H7 (cell line): ENCODE measurements at regions not wholly inside any gene's neighbourhood (a gene's known extent, or its start where the extent isn't known, plus 50 kb on each side); places are given as distances from the start of the nearest gene placed in this dataset.
"Not testable (repeated sequence)": the region's sequence is repeated elsewhere in the genome, so short reads cannot be mapped to it uniquely, and the experiment has no call there.

Source experiments
- DNase-seq: peaks from one replicate; pipeline ENCODE4 v3.0.0; 2012
- H3K27me3 ChIP-seq: 2 replicates; pipeline ENCODE4 v1.6.0; 2011; ENCODE audit warnings: mild to moderate bottlenecking, low read length; ENCODE audit not compliant: control insufficient read depth, insufficient read depth
- H3K36me3 ChIP-seq: replicated peaks from 2 replicates; pipeline ENCODE4 v1.5.1; 2011; ENCODE audit warnings: low read length; ENCODE audit not compliant: control insufficient read depth, insufficient read depth
- H3K4me3 ChIP-seq: 2 replicates; pipeline ENCODE4 v1.5.1; 2011; ENCODE audit warnings: low read depth, mild to moderate bottlenecking, control low read depth, low read length, moderate library complexity; ENCODE audit not compliant: insufficient read depth

DNA sequence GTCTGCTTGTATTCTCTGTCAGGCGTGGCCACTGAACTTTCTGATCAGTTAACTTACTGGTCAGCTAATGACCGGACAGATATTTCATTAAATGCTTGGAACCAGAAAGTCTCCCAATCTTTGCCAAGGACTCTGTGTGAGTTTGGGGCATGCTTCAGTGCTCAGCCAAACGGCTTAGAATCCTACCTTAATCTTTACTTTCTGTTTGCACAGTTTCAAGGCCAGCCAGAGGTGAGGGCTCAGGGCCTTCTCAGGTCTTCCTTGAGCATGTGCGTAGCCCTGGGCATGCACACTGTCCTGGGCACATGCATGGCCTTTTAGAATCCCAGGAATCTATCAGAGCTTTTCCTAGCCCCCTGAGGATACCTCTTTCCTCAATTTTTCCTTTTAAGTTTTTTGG is 230.1 kb downstream of the RAB11FIP4 start:
- Histone ChIP-seq H3K36me3 (no peaks in the 10 kb centered on the region), H3K4me3 (no peak overlapping the region), H3K27me3 (no peaks in the 10 kb centered on the region)
- DNase-seq: no peak

DNA sequence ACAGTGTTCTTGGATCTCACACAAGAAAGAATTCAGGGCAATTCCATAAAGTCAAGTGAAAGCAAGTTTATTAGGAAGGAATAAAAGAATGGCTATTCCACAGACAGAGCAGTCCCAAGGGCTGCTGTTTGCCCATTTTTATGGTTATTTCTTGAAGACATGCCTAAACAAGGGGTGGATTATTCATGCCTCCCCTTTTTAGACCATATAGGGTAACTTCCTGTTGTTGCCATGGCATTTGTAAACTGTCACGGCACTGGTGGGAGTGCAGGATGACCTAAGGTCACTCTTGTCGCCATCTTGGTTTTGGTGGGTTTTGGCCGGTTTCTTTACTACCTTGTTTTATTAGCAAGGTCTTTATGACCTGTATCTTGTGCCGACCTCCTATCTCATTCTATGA is 219.6 kb downstream of the RAB11FIP4 start:
- DNase-seq, H3K4me3 ChIP-seq, H3K36me3 ChIP-seq, H3K27me3 ChIP-seq: not testable (repeated sequence)

DNA sequence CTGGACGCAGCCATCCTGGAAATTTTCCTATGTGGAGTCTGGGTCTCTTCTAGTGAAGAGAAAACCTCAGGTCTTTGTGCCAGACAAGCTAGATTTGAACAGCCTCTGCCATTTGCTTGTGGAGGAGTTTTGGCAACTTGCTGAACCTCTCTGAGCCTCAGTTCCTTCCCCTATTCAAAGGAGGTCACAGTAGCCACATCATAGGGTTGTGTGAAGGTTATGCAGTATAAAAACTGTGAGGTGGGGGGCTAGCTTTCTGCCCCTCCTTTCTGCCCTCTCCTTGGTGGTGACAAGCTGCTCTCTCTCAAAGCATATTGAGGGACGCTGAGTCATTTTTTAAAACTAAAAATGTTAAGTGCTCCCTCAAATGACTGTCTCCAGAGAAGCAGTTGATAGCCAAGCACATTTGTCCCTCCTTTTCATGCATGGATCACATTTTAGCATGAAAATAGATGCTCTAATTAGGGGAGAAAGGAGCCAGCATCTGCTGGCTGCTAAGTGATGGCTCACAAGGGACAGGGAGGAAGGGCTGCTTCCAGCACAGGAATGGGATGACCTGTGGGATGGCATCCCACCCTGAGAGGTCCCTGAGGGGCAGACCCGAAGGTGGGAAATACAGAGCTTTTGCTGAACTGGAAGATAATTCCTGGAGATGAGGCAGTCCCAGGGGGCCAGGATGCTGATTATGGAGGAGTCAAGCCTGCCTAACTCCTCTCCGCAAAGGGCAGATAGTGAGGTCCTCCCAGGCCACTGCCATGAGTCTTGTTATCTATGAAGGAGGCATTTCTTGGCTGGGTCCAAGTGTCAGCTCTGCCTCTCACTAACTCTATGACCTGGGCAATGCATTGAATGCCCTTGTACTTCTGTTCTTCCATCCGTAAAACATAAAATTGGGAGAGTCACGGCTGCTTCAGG is 218.8 kb downstream of the RAB11FIP4 start:
- no peaks in the 10 kb centered on the region for H3K36me3 ChIP-seq
- H3K4me3 ChIP-seq: no peak overlapping the region
- peak; percentile 52 for DNase-seq
- no peaks in the 10 kb centered on the region for H3K27me3 ChIP-seq

DNA sequence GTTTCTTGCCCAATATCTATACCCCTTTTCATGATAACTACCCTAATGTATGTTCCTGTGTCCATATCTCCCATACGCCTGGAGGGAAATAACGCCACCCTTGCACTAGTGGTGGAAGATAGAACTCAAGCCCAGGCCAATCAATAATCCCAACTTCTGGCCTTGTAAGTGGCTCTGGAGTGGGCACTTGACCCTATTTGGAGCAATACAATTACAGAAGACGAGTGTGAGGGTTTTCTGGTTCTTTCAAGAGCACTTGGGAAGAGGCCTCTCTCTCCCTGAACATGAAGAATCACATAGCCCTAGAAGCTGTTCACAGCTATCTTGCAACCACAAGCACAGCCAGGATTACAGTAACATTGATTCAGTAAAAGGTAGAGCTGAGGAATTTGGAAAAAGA is 217.9 kb downstream of the RAB11FIP4 start:
- DNase-seq: no peak

DNA sequence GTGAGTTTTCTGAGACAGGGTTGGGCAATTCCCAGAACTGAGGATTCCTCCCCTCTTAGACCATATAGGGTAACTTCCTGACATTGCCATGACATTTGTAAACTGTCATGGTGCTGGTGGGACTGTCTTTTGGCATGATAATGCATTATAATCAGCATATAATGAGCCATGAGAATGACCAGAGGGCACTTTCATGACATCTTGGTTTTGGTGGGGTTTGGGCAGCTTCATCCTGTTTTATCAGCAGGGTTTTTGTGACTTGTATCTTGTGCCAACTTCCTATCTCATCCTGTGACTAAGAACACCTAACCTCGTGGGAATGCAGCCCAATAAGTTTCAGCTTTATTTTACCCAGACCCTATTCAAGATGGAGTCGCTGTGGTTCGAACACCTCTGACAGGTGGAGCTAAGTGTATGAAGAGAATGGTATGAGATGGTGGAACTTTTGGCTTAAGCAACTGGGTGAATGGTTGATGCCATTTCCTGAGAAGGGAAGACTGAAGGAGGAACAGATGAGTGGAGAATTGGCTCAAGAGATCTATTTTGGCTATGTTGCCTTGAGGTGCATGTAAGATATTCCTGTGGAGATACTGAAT is 217.3 kb downstream of the RAB11FIP4 start:
- no peak for DNase-seq
- H3K4me3 ChIP-seq: no peak overlapping the region
- H3K27me3 ChIP-seq: no peaks in the 10 kb centered on the region
- no peaks in the 10 kb centered on the region for H3K36me3 ChIP-seq

More for the DNA sequence above, 217.9 kb downstream of the RAB11FIP4 start:
- Histone ChIP-seq H3K27me3 (no peaks in the 10 kb centered on the region), H3K36me3 (no peaks in the 10 kb centered on the region), H3K4me3 (no peak overlapping the region)

DNA sequence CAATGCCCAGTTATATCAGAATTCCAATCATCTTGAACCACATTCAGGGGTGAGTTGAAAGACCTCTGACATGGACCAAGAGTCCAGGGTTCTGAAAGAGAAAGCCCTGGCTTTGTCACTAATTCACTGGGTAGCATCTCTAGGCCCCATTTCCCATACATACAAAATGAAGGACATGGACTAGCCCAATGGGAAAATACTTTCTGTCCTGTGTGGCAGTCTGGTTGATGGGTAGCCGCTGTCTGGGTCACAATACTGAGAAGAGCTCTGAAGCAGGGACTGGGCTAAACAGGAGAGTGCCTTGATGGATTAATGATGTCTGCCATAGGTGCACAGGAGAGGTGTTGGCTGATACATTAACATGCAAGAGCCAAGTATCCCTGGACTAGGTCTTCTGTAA is 214.3 kb downstream of the RAB11FIP4 start:
- no peak overlapping the region for H3K4me3 ChIP-seq
- no peak for DNase-seq
- H3K27me3 ChIP-seq: no peaks in the 10 kb centered on the region
- no peaks in the 10 kb centered on the region for H3K36me3 ChIP-seq

DNA sequence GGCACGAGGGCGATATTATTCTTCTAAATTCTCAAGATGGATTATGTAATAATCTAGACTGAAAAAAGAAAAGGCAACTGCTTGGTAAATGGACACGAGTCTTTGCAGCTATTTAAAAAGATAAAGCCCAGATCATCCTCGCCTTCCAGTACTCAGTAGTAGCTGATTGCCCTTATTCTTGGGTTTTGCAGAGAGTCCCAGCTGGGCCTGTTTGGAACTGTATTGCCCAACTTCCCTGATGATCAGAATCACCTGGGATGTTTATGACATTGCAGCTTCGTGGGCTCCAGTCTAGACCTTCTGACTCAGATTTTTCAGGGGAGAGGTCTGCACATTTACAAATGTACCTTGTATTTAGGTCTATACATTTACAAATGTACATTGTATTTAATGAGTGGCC is 213.5 kb downstream of the RAB11FIP4 start:
- no peaks in the 10 kb centered on the region for H3K27me3 ChIP-seq
- no peak for DNase-seq
- H3K36me3 ChIP-seq: no peaks in the 10 kb centered on the region
- no peak overlapping the region for H3K4me3 ChIP-seq

DNA sequence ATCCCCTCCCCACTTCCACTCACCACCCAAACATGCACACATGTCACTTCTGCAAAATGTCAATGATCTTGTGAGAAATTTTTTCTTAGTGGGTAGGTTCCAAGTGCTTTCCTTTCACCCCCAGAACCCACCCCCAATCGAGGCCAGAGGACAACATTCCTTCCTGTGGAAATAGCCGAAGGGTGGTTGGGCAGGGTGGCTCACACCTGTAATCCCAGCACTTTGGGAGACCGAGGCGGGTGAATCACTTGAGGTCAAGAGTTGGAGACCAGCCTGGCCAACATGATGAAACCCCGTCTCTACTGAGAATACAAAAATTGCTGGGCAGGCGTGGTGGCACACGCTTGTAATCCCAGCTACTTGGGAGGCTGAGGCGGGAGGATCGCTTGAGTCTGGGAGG is 208.7 kb downstream of the RAB11FIP4 start:
- H3K27me3 ChIP-seq, H3K36me3 ChIP-seq, H3K4me3 ChIP-seq, DNase-seq: not testable (repeated sequence)

DNA sequence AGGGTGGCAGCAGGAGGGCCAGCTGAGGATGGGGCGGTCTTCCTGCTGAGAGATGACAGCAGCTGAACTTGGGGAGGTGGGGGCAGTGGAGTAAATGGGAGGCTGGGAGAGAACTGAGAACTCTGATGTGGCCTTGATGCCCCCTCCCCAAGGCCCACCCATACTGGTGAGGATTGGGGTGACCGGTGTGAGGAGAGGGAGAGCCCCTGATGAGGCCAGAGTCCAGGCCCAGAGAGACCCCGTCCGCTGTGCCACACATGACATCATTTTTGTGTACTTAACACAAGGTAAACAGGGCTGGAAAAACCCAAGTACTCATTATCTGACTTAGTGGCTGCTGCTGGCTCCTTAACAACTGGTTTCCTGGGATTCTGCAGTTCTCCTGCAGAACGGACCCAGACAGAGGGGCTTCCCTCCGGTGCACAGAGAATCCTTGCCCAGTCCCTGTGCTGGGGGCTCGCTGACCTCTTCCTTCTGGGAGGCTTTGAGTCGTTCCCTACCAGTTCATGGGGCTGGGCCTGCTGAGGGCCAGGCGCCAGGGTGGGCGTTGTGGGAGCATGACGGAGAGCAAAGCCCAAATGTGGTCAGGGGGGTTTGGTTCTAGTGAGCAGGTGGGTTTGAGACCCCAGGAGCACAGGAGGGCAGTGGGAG is 207.6 kb downstream of the RAB11FIP4 start:
- Histone ChIP-seq H3K27me3 (no peaks in the 10 kb centered on the region; the same call in 1 of the 2 replicates), H3K4me3 (no peak overlapping the region), H3K36me3 (no peaks in the 10 kb centered on the region)
- DNase-seq: no peak

DNA sequence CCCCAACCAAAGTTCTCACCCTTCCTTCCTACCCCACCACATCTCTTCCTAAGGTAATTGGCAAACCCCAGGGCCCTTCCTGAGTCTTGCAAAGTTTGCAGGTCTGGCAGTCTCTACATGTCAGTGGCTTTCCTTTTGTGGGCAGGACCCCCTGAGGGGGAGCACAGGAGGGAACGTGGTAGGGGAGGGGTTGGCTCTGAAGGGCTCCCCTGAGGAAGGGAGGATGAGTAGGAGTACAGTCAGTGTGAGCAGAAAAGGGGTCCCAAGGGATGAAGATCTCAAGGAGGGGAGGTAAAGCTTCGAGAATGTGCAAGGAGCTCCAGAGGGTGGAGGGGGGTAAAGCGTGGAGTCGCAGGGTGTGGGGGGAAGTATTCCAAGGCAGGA is 206.9 kb downstream of the RAB11FIP4 start:
- no peaks in the 10 kb centered on the region for H3K36me3 ChIP-seq
- no peak overlapping the region for H3K4me3 ChIP-seq
- no peak for DNase-seq

DNA sequence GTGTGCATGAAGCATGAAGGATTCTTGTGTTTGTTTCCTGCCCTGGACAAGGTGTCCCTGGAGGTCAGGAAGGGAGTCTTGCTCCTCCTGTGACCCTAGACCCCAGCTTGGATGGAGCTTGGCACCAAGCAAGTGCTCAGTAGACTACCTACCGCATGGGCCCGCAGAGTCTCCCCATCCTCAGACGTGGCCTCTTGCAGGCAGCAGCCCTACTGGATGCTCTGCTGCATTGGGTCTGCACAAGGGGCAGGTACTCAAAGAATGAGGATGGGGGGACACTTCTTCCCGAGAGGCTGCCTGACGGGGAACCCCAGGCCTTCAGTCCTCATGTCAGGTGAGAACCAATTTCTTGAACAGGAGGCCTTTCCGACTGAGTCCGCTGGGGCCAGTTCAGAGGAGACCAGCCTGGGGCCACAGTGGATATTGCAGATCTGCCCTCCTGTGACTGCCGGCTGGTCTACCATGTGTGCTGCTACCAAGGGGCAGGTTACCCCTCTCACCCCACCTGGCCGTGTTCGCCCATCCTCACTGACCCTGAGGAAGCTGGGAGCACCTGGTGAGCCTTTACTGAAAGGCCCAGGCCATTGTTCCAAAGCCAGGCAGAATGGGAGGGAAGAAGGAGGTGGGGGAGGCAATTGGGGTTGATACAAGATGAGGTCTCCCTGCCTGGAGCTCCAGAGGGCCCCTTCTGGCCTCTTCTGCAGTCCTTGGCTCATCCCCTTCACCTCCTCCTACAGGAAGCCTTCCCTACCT is 206.3 kb downstream of the RAB11FIP4 start:
- Histone ChIP-seq H3K4me3 (no peak overlapping the region), H3K27me3 (no peaks in the 10 kb centered on the region; the same call in 1 of the 2 replicates), H3K36me3 (no peaks in the 10 kb centered on the region)
- DNase-seq: no peak

More for the DNA sequence above, 206.9 kb downstream of the RAB11FIP4 start:
- no peaks in the 10 kb centered on the region; the same call in 1 of the 2 replicates for H3K27me3 ChIP-seq

DNA sequence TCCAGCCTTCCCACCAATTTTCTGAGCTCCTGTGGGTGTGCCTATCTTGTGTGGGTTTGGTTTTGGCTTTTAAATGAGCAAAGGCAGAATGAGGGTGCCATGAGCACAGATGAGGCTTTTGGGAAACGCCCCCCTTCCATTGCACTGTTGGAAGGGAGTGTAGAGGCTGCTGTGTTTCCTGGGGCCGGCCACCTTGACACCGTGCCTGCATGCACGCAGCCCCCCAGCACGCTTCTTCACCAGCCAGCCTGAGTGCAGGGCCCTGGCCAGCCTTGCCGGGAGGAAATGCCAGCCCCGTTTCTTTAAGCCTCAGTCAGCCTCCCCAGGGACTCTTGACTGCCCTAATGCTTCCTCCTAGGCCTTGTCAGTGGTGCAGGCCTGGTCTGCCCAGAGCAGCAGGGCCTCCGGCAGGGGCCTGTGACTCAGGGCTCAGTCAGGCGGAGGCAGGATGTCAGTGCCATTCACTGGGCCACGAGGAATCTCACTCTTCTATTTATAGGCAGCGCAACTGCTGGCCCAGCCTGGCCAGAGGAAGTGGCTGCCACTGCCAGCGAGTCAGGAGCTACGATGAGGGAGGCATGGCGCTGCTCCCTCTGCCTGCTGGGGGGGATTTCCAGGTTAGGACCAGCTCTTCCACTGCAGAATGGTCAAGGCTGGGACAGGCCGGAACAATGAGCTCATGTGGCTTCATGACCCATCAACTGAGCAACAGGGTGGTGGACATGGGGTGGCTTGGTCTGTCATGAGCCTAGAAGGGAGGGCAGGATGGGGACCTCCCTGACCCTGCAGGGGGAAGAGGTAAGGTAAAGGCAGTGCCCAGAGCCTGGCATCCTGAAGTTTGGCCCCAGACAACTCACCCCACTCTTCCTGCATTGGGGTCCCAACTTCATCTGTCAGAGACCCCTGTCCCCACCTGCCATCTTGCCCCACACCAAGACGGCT is 205.2 kb downstream of the RAB11FIP4 start:
- peak; percentile 73 for DNase-seq

DNA sequence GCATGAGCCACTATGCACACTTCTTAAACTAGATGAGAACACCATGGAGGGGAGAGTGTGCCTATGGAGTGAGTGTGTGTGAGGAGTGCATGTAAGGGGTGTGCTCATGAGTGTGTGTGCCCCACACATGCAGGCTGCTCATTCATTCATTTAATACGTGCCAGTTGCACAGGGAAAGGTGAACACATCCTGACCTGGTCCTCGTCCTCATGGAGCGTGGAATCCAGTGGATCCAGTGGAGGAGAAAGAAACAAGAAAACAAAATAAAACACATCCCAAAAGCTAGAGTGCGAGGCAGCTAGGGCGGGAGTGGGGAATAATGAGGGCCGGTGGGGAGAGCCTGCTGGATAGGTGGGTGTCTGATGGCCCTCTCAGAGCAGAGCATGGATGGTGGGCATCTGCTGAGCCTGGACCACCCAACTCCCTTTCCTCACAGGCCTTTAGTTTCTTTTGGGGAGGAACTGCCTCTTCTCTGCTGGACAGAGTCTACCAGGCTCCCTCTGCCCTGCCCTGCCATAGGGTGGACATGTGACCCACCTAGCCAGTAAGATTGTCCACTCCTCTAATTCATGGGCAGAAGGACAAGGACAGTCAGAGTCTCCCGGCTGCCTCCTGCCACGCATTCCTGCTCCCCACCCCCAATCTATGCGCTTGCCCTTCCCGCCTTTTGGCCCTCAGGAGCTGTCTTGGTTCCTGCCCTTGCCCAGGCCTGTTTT is 204.3 kb downstream of the RAB11FIP4 start:
- no peak overlapping the region for H3K4me3 ChIP-seq
- no peaks in the 10 kb centered on the region for H3K36me3 ChIP-seq
- DNase-seq: no peak
- H3K27me3 ChIP-seq: no peaks in the 10 kb centered on the region; the same call in 1 of the 2 replicates

More for the DNA sequence above, 205.2 kb downstream of the RAB11FIP4 start:
- Histone ChIP-seq H3K4me3 (no peak overlapping the region), H3K36me3 (no peaks in the 10 kb centered on the region), H3K27me3 (no peaks in the 10 kb centered on the region; the same call in 1 of the 2 replicates)
